ENCODE measurements at regions not wholly inside any gene's neighbourhood (a gene's known extent, or its start where the extent isn't known, plus 50 kb on each side); places are given as distances from the start of the nearest gene placed in this dataset.

- no peak overlapping the region for H3K4me3 ChIP-seq (ENCODE audit: low read depth, low read length)
- peak; percentile 92 for DNase-seq (ENCODE audit: low read depth)
- TF ChIP-seq CTCF (IDR thresholded peaks at IDR 0.05; ENCODE audit: insufficient read depth, low read length) = no peak
Observed at GRCh38 chr2:180203972-180204371, 196.9 kb upstream of the CWC22 start.

- H3K4me3 ChIP-seq (ENCODE audit: low read depth, low read length) = no peak overlapping the region
- TF ChIP-seq CTCF (IDR thresholded peaks at IDR 0.05; ENCODE audit: insufficient read depth, low read length) = no peak
- DNase-seq (ENCODE audit: low read depth) = peak; percentile 63
Observed at GRCh38 chr2:180202467-180202951, 195.4 kb upstream of the CWC22 start.

- no peak for DNase-seq (ENCODE audit: low read depth)
- TF ChIP-seq CTCF (IDR thresholded peaks at IDR 0.05; ENCODE audit: insufficient read depth, low read length) = no peak
- H3K4me3 ChIP-seq (ENCODE audit: low read depth, low read length) = no peak overlapping the region
Observed at GRCh38 chr2:180196419-180196977, 189.4 kb upstream of the CWC22 start.

GRCh38 chr2:180195847-180196246 lies 188.8 kb upstream of the CWC22 start:
- DNase-seq (ENCODE audit: low read depth) = no peak

GRCh38 chr2:180191432-180192124 lies 184.5 kb upstream of the CWC22 start:
- H3K4me3 ChIP-seq (ENCODE audit: low read depth, low read length) = no peak overlapping the region
- DNase-seq (ENCODE audit: low read depth) = peak; percentile 49
- TF ChIP-seq CTCF (IDR thresholded peaks at IDR 0.05; ENCODE audit: insufficient read depth, low read length) = no peak

More at GRCh38 chr2:180195847-180196246, 188.8 kb upstream of the CWC22 start:
- no peak for TF ChIP-seq CTCF (IDR thresholded peaks at IDR 0.05; ENCODE audit: insufficient read depth, low read length)
- no peak overlapping the region for H3K4me3 ChIP-seq (ENCODE audit: low read depth, low read length)

- no peak for TF ChIP-seq CTCF (IDR thresholded peaks at IDR 0.05; ENCODE audit: insufficient read depth, low read length)
Observed at GRCh38 chr2:180190851-180191250, 183.8 kb upstream of the CWC22 start.

More at GRCh38 chr2:180190851-180191250, 183.8 kb upstream of the CWC22 start:
- no peak overlapping the region for H3K4me3 ChIP-seq (ENCODE audit: low read depth, low read length)
- DNase-seq (ENCODE audit: low read depth) = no peak

All from fibroblast of the aortic adventitia (primary cell).